SIG-M5 treated with dmso at 0.1 percent for 504 hours (cell line): ENCODE measurements at regions not wholly inside any gene's neighbourhood (a gene's known extent, or its start where the extent isn't known, plus 50 kb on each side); places are given as distances from the start of the nearest gene placed in this dataset.
"Not testable (repeated sequence)": the region's sequence is repeated elsewhere in the genome, so short reads cannot be mapped to it uniquely, and the experiment has no call there.

Source experiments
- DNase-seq: peaks from one replicate; lab custom pipeline; 2025; ENCODE audit not compliant: unreplicated experiment; lab: John Stamatoyannopoulos, UW

- DNase-seq = no peak
Measured at GRCh38 chrX:26631385-26631784, 415.4 kb downstream of the MAGEB5 start.

- DNase-seq = no peak
Measured at GRCh38 chrX:26613956-26614355, 398.0 kb downstream of the MAGEB5 start.

- no peak for DNase-seq
Measured at GRCh38 chrX:26606971-26607370, 391.0 kb downstream of the MAGEB5 start.

GRCh38 chrX:26597981-26598380 lies 382.0 kb downstream of the MAGEB5 start:
- DNase-seq = no peak

GRCh38 chrX:26590849-26591248 lies 374.9 kb downstream of the MAGEB5 start:
- no peak for DNase-seq

- DNase-seq = no peak
Measured at GRCh38 chrX:26586570-26586969, 370.6 kb downstream of the MAGEB5 start.

- no peak for DNase-seq
Measured at GRCh38 chrX:26581091-26581490, 365.1 kb downstream of the MAGEB5 start.

- no peak for DNase-seq
Measured at GRCh38 chrX:26580021-26580420, 364.1 kb downstream of the MAGEB5 start.

- no peak for DNase-seq
Measured at GRCh38 chrX:26574234-26574633, 358.3 kb downstream of the MAGEB5 start.

GRCh38 chrX:26562156-26562555 lies 346.2 kb downstream of the MAGEB5 start:
- DNase-seq = no peak

- no peak for DNase-seq
Measured at GRCh38 chrX:26559855-26560254, 343.9 kb downstream of the MAGEB5 start.

GRCh38 chrX:26558719-26559386 lies 342.9 kb downstream of the MAGEB5 start:
- no peak for DNase-seq

- DNase-seq = no peak
Measured at GRCh38 chrX:26557691-26558321, 341.8 kb downstream of the MAGEB5 start.

GRCh38 chrX:26525768-26526167 lies 309.8 kb downstream of the MAGEB5 start:
- DNase-seq = not testable (repeated sequence)

- DNase-seq = no peak
Measured at GRCh38 chrX:26522501-26522900, 306.5 kb downstream of the MAGEB5 start.

GRCh38 chrX:26511589-26512363 lies 295.8 kb downstream of the MAGEB5 start:
- peak; percentile 1 for DNase-seq

GRCh38 chrX:26470941-26471340 lies 255.0 kb downstream of the MAGEB5 start:
- DNase-seq = no peak

GRCh38 chrX:26466387-26466786 lies 250.4 kb downstream of the MAGEB5 start:
- no peak for DNase-seq

GRCh38 chrX:26445288-26445687 lies 229.3 kb downstream of the MAGEB5 start:
- DNase-seq = no peak

GRCh38 chrX:26444417-26444816 lies 228.4 kb downstream of the MAGEB5 start:
- DNase-seq = not testable (repeated sequence)

GRCh38 chrX:26442340-26442739 lies 226.4 kb downstream of the MAGEB5 start:
- peak; percentile 1 for DNase-seq

GRCh38 chrX:26414534-26414933 lies 198.6 kb downstream of the MAGEB5 start:
- no peak for DNase-seq
